Endodermal cell (in vitro differentiated cells): ENCODE measurements at regions not wholly inside any gene's neighbourhood (a gene's known extent, or its start where the extent isn't known, plus 50 kb on each side); places are given as distances from the start of the nearest gene placed in this dataset.

Experiments
- DNase-seq: peaks from one replicate; pipeline ENCODE4 v3.0.0-alpha.2; 2017
- H3K27ac ChIP-seq: 2 replicates; pipeline ENCODE4 v1.5.1; 2013; ENCODE audit warnings: mild to moderate bottlenecking, low read depth, low read length, moderate library complexity
- H3K27me3 ChIP-seq: 2 replicates; pipeline ENCODE4 v1.6.1; 2013; ENCODE audit warnings: mild to moderate bottlenecking, low read length, moderate library complexity; ENCODE audit not compliant: insufficient read depth, control insufficient read depth, poor library complexity, severe bottlenecking
- H3K36me3 ChIP-seq: 2 replicates; pipeline ENCODE4 v1.7.0; 2013; ENCODE audit warnings: mild to moderate bottlenecking, low read length, moderate library complexity; ENCODE audit not compliant: control insufficient read depth, insufficient read depth
- H3K4me1 ChIP-seq: one replicate; pipeline ENCODE4 v1.7.0; 2013; ENCODE audit warnings: low read length; ENCODE audit not compliant: control insufficient read depth, insufficient read depth
- H3K4me3 ChIP-seq: 2 replicates; pipeline ENCODE4 v1.5.1; 2013; ENCODE audit warnings: mild to moderate bottlenecking, low read length, moderate library complexity
- H3K9ac ChIP-seq: 2 replicates; pipeline ENCODE4 v1.6.1; 2013; ENCODE audit warnings: mild to moderate bottlenecking, low read length, moderate library complexity; ENCODE audit not compliant: poor library complexity, severe bottlenecking; ENCODE audit errors: extremely low read depth
- H3K9me3 ChIP-seq: 2 replicates; pipeline ENCODE4 v1.6.1; 2013; ENCODE audit warnings: mild to moderate bottlenecking, low read length, moderate library complexity; ENCODE audit not compliant: control insufficient read depth
- H3K27ac Mint-ChIP-seq: 2 replicates; pipeline ENCODE4 v1.8.0; 2020; ENCODE audit warnings: mixed read lengths
- H3K27me3 Mint-ChIP-seq: 2 replicates; pipeline ENCODE4 v1.8.0; 2021; ENCODE audit warnings: mild to moderate bottlenecking, mixed read lengths; ENCODE audit not compliant: insufficient read depth
- H3K36me3 Mint-ChIP-seq: 2 replicates; pipeline ENCODE4 v1.8.0; 2020; ENCODE audit warnings: low read depth, mixed read lengths
- H3K4me1 Mint-ChIP-seq: 2 replicates; pipeline ENCODE4 v1.8.0; 2020; ENCODE audit warnings: mixed read lengths
- H3K4me3 Mint-ChIP-seq: 2 replicates; pipeline ENCODE4 v1.8.0; 2020; ENCODE audit warnings: mild to moderate bottlenecking, moderate library complexity, mixed read lengths
- H3K9me3 Mint-ChIP-seq: 2 replicates; pipeline ENCODE4 v1.8.0; 2020; ENCODE audit warnings: mild to moderate bottlenecking, mixed read lengths
- CTCF ChIP-seq: fragments of 200-600 bp; sonication (generic); conservative IDR thresholded peaks from 2 replicates; pipeline ENCODE4 v1.5.0; 2021; ENCODE audit warnings: antibody characterized with exemption, mild to moderate bottlenecking
- WGBS, 2 experiments: methylation state at CpG; one replicate each; pipeline versions ENCODE4 v1.1.5 to v1.1.7; 2013; ENCODE audit warnings: missing lambda C conversion rate in 2 of 2, mixed read lengths in 1 of 2; ENCODE audit not compliant: insufficient coverage in 1 of 2, insufficient read length in 1 of 2; 5-methylcytosine and 5-hydroxymethylcytosine counted together

- Histone ChIP-seq H3K4me1 (no peaks in the 10 kb centered on the region), H3K9me3 (no peaks in the 10 kb centered on the region), H3K27ac (no peak overlapping the region), H3K4me3 (no peak overlapping the region), H3K9ac (no peak overlapping the region), H3K36me3 (no peaks in the 10 kb centered on the region), H3K27me3 (no peaks in the 10 kb centered on the region)
- no peaks in the 10 kb centered on the region for H3K36me3 Mint-ChIP-seq
- no peak overlapping the region for H3K27ac Mint-ChIP-seq
- no peak overlapping the region for H3K4me3 Mint-ChIP-seq
- no peaks in the 10 kb centered on the region for H3K27me3 Mint-ChIP-seq
- H3K9me3 Mint-ChIP-seq = no peaks in the 10 kb centered on the region
- no peak for DNase-seq
- H3K4me1 Mint-ChIP-seq = peaks cover 3% of the 10 kb centered on the region
- TF ChIP-seq CTCF = no peak
These were observed 63.5 kb upstream of the SELENOP start for GRCh38 chr5:42875211-42875610.

GRCh38 chr5:42874621-42875198 lies 63.0 kb upstream of the SELENOP start:
- Mint-ChIP-seq H3K4me1 (peaks cover 3% of the 10 kb centered on the region), H3K9me3 (no peaks in the 10 kb centered on the region), H3K4me3 (no peak overlapping the region), H3K27me3 (no peaks in the 10 kb centered on the region), H3K27ac (no peak overlapping the region), H3K36me3 (no peaks in the 10 kb centered on the region)
- no peaks in the 10 kb centered on the region for H3K36me3 ChIP-seq
- no peak for TF ChIP-seq CTCF
- no peaks in the 10 kb centered on the region for H3K27me3 ChIP-seq
- no peaks in the 10 kb centered on the region for H3K4me1 ChIP-seq
- H3K9ac ChIP-seq = no peak overlapping the region
- no peak overlapping the region for H3K4me3 ChIP-seq
- WGBS, 2 experiments = 90% methylated on average over 2 of the region's 2 CpGs; no CpG with 5 or more reads in 1 of the 2 experiments
- H3K27ac ChIP-seq = no peak overlapping the region
- no peaks in the 10 kb centered on the region for H3K9me3 ChIP-seq
- DNase-seq = no peak

DNA sequence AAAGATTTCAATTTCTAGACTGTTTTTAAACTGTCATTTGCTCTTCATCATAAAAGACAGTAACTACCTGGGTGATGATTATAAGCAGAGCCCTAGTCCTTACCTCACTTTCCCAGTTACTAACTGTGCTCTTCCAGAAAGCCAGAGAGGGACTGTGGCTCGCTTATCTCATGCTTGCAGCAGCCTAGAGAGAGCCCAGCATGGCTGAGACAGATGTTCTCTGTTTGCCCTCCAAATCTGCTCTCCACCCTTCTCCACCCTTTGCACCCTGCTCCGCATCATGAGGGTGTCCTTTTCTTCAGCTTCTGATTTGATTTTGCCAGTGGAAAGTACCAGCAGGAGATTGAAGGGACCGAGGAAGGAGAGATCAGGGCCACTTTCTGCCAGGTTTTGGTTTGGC lies 61.2 kb upstream of the SELENOP start:
- Histone ChIP-seq H3K9ac (no peak overlapping the region), H3K4me3 (no peak overlapping the region), H3K4me1 (no peaks in the 10 kb centered on the region), H3K27me3 (no peaks in the 10 kb centered on the region), H3K36me3 (no peaks in the 10 kb centered on the region), H3K27ac (no peak overlapping the region), H3K9me3 (no peaks in the 10 kb centered on the region)
- Mint-ChIP-seq H3K9me3 (peaks cover 13% of the 10 kb centered on the region), H3K4me3 (no peak overlapping the region), H3K36me3 (no peaks in the 10 kb centered on the region), H3K27ac (no peak overlapping the region), H3K4me1 (no peaks in the 10 kb centered on the region), H3K27me3 (no peaks in the 10 kb centered on the region)
- DNase-seq = no peak
- no peak for TF ChIP-seq CTCF
- WGBS, 2 experiments = 89 to 92% methylated on average over 3 of the region's 3 CpGs
